Mesendoderm (in vitro differentiated cells): ENCODE measurements at regions not wholly inside any gene's neighbourhood (a gene's known extent, or its start where the extent isn't known, plus 50 kb on each side); places are given as distances from the start of the nearest gene placed in this dataset.
A peak's percentile ranks its signal among the peaks of the same experiment; 100 is the strongest.

ENCODE experiments used
- DNase-seq: peaks from one replicate; pipeline ENCODE4 v3.0.0; 2013
- H2AK5ac ChIP-seq: 2 replicates; pipeline ENCODE4 v1.6.1; 2013; ENCODE audit warnings: low read length, inconsistent platforms
- H2BK120ac ChIP-seq: 2 replicates; pipeline ENCODE4 v1.6.1; 2013; ENCODE audit warnings: low read depth, mild to moderate bottlenecking, low read length, moderate library complexity, mixed read lengths
- H2BK15ac ChIP-seq: replicated peaks from 2 replicates; pipeline ENCODE4 v1.6.1; 2013; ENCODE audit warnings: low read depth, mild to moderate bottlenecking, moderate library complexity
- H2BK5ac ChIP-seq: 2 replicates; pipeline ENCODE4 v1.6.1; 2013; ENCODE audit warnings: low read length, inconsistent platforms
- H3K18ac ChIP-seq: 2 replicates; pipeline ENCODE4 v1.6.1; 2013; ENCODE audit warnings: mild to moderate bottlenecking, low read length, mixed read lengths
- H3K23ac ChIP-seq: one replicate; pipeline ENCODE4 v1.6.1; 2013; ENCODE audit warnings: low read length
- H3K27ac ChIP-seq: 2 replicates; pipeline ENCODE4 v1.5.1; 2013; ENCODE audit warnings: low read depth, mild to moderate bottlenecking, inconsistent platforms, low read length, moderate library complexity
- H3K27me3 ChIP-seq: 2 replicates; pipeline ENCODE4 v1.6.1; 2013; ENCODE audit warnings: low read length, control low read depth, mild to moderate bottlenecking, inconsistent platforms; ENCODE audit not compliant: insufficient read depth, poor library complexity
- H3K36me3 ChIP-seq: 2 replicates; pipeline ENCODE4 v1.6.1; 2013; ENCODE audit warnings: low read length, inconsistent platforms; ENCODE audit not compliant: control insufficient read depth, insufficient read depth
- H3K4ac ChIP-seq: one replicate; pipeline ENCODE4 v1.6.1; 2013; ENCODE audit warnings: low read depth, mild to moderate bottlenecking, low read length, moderate library complexity
- H3K4me1 ChIP-seq: 2 replicates; pipeline ENCODE4 v1.6.1; 2013; ENCODE audit warnings: low read depth, low read length, inconsistent platforms; ENCODE audit not compliant: control insufficient read depth
- H3K4me2 ChIP-seq: 2 replicates; pipeline ENCODE4 v1.6.1; 2013; ENCODE audit warnings: low read length
- H3K4me3 ChIP-seq: 2 replicates; pipeline ENCODE4 v1.5.1; 2013; ENCODE audit warnings: mild to moderate bottlenecking, low read length
- H3K56ac ChIP-seq: one replicate; pipeline ENCODE4 v1.6.1; 2013; ENCODE audit warnings: low read length
- H3K79me1 ChIP-seq: 2 replicates; pipeline ENCODE4 v1.6.1; 2013; ENCODE audit warnings: low read length, inconsistent platforms
- H3K79me2 ChIP-seq: 2 replicates; pipeline ENCODE4 v1.6.1; 2013; ENCODE audit warnings: mild to moderate bottlenecking, low read length; ENCODE audit not compliant: control insufficient read depth, insufficient read depth
- H3K9ac ChIP-seq: 2 replicates; pipeline ENCODE4 v1.6.1; 2013; ENCODE audit warnings: low read length, inconsistent platforms
- H4K5ac ChIP-seq: one replicate; pipeline ENCODE4 v1.6.1; 2013; ENCODE audit warnings: low read length
- H4K8ac ChIP-seq: one replicate; pipeline ENCODE4 v1.6.1; 2013; ENCODE audit warnings: low read depth, mild to moderate bottlenecking, control low read depth, low read length, moderate library complexity
- WGBS: extraction: QIAGEN DNeasy Blood & Tissue Kit; methylation state at CpG from one replicate; pipeline ENCODE4 v1.1.7; 2013; ENCODE audit warnings: low lambda C conversion rate, missing lambda C conversion rate; ENCODE audit not compliant: insufficient coverage; ENCODE audit errors: extremely low coverage; 5-methylcytosine and 5-hydroxymethylcytosine counted together

GRCh38 chr12:67925077-67925476, 64.2 kb upstream of the IFNG-AS1 start:
- no peak overlapping the region for H3K27ac ChIP-seq
- no peak overlapping the region for H2AK5ac ChIP-seq
- no peak overlapping the region for H3K23ac ChIP-seq
- no peaks in the 10 kb centered on the region for H3K79me2 ChIP-seq
- WGBS = no CpG with 5 or more reads among the region's 2 CpGs
- H3K27me3 ChIP-seq = no peaks in the 10 kb centered on the region
- H3K56ac ChIP-seq = no peak overlapping the region
- peaks cover 22% of the 10 kb centered on the region for H3K4me1 ChIP-seq
- no peak overlapping the region for H3K4me2 ChIP-seq
- no peaks in the 10 kb centered on the region for H3K79me1 ChIP-seq
- H4K5ac ChIP-seq = no peak overlapping the region
- no peak overlapping the region for H2BK5ac ChIP-seq
- H3K36me3 ChIP-seq = no peaks in the 10 kb centered on the region
- peak overlapping the region; percentile 25 for H3K4ac ChIP-seq
- no peak overlapping the region for H2BK120ac ChIP-seq
- no peak overlapping the region for H4K8ac ChIP-seq
- no peak for DNase-seq
- H3K9ac ChIP-seq = no peak overlapping the region
- no peak overlapping the region for H3K4me3 ChIP-seq
- H2BK15ac ChIP-seq = no peak overlapping the region
- H3K18ac ChIP-seq = peak overlapping the region; percentile 80

GRCh38 chr12:67925552-67925951, 63.7 kb upstream of the IFNG-AS1 start:
- no peak overlapping the region for H3K4ac ChIP-seq
- no peak overlapping the region for H4K8ac ChIP-seq
- peaks cover 17% of the 10 kb centered on the region for H3K4me1 ChIP-seq
- H3K79me1 ChIP-seq = no peaks in the 10 kb centered on the region
- no peak overlapping the region for H3K18ac ChIP-seq
- H3K23ac ChIP-seq = no peak overlapping the region
- no peak for DNase-seq
- WGBS = no CpG with 5 or more reads among the region's 3 CpGs
- no peak overlapping the region for H3K56ac ChIP-seq
- no peak overlapping the region for H2BK5ac ChIP-seq
- H3K27ac ChIP-seq = no peak overlapping the region
- H3K4me2 ChIP-seq = no peak overlapping the region
- H3K36me3 ChIP-seq = no peaks in the 10 kb centered on the region
- H3K4me3 ChIP-seq = no peak overlapping the region
- no peak overlapping the region for H2BK120ac ChIP-seq
- H2AK5ac ChIP-seq = no peak overlapping the region
- H3K9ac ChIP-seq = no peak overlapping the region
- no peaks in the 10 kb centered on the region for H3K27me3 ChIP-seq
- no peaks in the 10 kb centered on the region for H3K79me2 ChIP-seq
- H2BK15ac ChIP-seq = no peak overlapping the region
- H4K5ac ChIP-seq = no peak overlapping the region

GRCh38 chr12:67926063-67926462, 63.2 kb upstream of the IFNG-AS1 start:
- no CpG with 5 or more reads among the region's 3 CpGs for WGBS
- DNase-seq = peak; percentile 79
- no peak overlapping the region for H3K4me3 ChIP-seq

GRCh38 chr12:67927324-67927723, 61.9 kb upstream of the IFNG-AS1 start:
- Histone ChIP-seq H3K27me3 (no peaks in the 10 kb centered on the region), H3K23ac (no peak overlapping the region), H3K4me1 (peaks cover 13% of the 10 kb centered on the region), H2BK120ac (no peak overlapping the region), H3K79me1 (no peaks in the 10 kb centered on the region), H3K4me2 (no peak overlapping the region), H3K4ac (no peak overlapping the region), H2BK15ac (no peak overlapping the region), H3K56ac (no peak overlapping the region), H2BK5ac (no peak overlapping the region), H3K79me2 (no peaks in the 10 kb centered on the region), H3K18ac (peak overlapping the region; percentile 46), H3K9ac (no peak overlapping the region), H3K36me3 (no peaks in the 10 kb centered on the region), H2AK5ac (no peak overlapping the region), H3K27ac (no peak overlapping the region), H4K8ac (no peak overlapping the region), H3K4me3 (no peak overlapping the region), H4K5ac (no peak overlapping the region)
- DNase-seq = no peak
- no CpG with 5 or more reads among the region's 4 CpGs for WGBS

More at GRCh38 chr12:67926063-67926462, 63.2 kb upstream of the IFNG-AS1 start:
- H2BK15ac ChIP-seq = no peak overlapping the region
- H3K79me1 ChIP-seq = no peaks in the 10 kb centered on the region
- H3K36me3 ChIP-seq = no peaks in the 10 kb centered on the region
- H3K56ac ChIP-seq = no peak overlapping the region
- H2BK120ac ChIP-seq = no peak overlapping the region
- H3K23ac ChIP-seq = no peak overlapping the region
- no peak overlapping the region for H3K4ac ChIP-seq
- H4K5ac ChIP-seq = no peak overlapping the region
- no peaks in the 10 kb centered on the region for H3K27me3 ChIP-seq
- no peak overlapping the region for H3K9ac ChIP-seq
- H3K4me1 ChIP-seq = peaks cover 13% of the 10 kb centered on the region
- H3K79me2 ChIP-seq = no peaks in the 10 kb centered on the region
- no peak overlapping the region for H3K27ac ChIP-seq
- no peak overlapping the region for H2BK5ac ChIP-seq
- no peak overlapping the region for H2AK5ac ChIP-seq
- H3K18ac ChIP-seq = no peak overlapping the region
- H4K8ac ChIP-seq = no peak overlapping the region
- H3K4me2 ChIP-seq = no peak overlapping the region

- no peak overlapping the region for H2BK120ac ChIP-seq
- H3K27ac ChIP-seq = no peak overlapping the region
- H2BK5ac ChIP-seq = no peak overlapping the region
- no peak overlapping the region for H3K23ac ChIP-seq
- no peaks in the 10 kb centered on the region for H3K79me1 ChIP-seq
- H2BK15ac ChIP-seq = no peak overlapping the region
- H3K18ac ChIP-seq = no peak overlapping the region
- H3K79me2 ChIP-seq = no peaks in the 10 kb centered on the region
- peaks cover 13% of the 10 kb centered on the region for H3K4me1 ChIP-seq
- no peak overlapping the region for H3K4ac ChIP-seq
- H4K5ac ChIP-seq = no peak overlapping the region
- H2AK5ac ChIP-seq = no peak overlapping the region
- H3K27me3 ChIP-seq = no peaks in the 10 kb centered on the region
- H3K4me2 ChIP-seq = no peak overlapping the region
- H3K56ac ChIP-seq = no peak overlapping the region
- no peak for DNase-seq
- WGBS = no CpG with 5 or more reads among the region's 3 CpGs
- H4K8ac ChIP-seq = no peak overlapping the region
- no peak overlapping the region for H3K9ac ChIP-seq
- no peak overlapping the region for H3K4me3 ChIP-seq
- no peaks in the 10 kb centered on the region for H3K36me3 ChIP-seq
These were observed 61.4 kb upstream of the IFNG-AS1 start for GRCh38 chr12:67927815-67928214.

GRCh38 chr12:67928621-67929383, 60.4 kb upstream of the IFNG-AS1 start:
- no peak for DNase-seq
- Histone ChIP-seq H3K56ac (no peak overlapping the region), H3K18ac (no peak overlapping the region), H3K79me2 (no peaks in the 10 kb centered on the region), H4K8ac (no peak overlapping the region), H3K23ac (no peak overlapping the region), H2BK5ac (no peak overlapping the region), H3K9ac (no peak overlapping the region), H2AK5ac (no peak overlapping the region), H3K4me3 (no peak overlapping the region), H3K36me3 (no peaks in the 10 kb centered on the region), H3K4ac (no peak overlapping the region), H3K27me3 (no peaks in the 10 kb centered on the region), H3K79me1 (no peaks in the 10 kb centered on the region), H3K4me2 (no peak overlapping the region), H4K5ac (no peak overlapping the region), H3K27ac (no peak overlapping the region), H3K4me1 (peaks cover 5% of the 10 kb centered on the region), H2BK120ac (no peak overlapping the region), H2BK15ac (no peak overlapping the region)
- no CpG with 5 or more reads among the region's 3 CpGs for WGBS
